HG03575 (cell line): ENCODE measurements at regions not wholly inside any gene's neighbourhood (a gene's known extent, or its start where the extent isn't known, plus 50 kb on each side); places are given as distances from the start of the nearest gene placed in this dataset.

Experiments
- ATAC-seq: cut with Tn5 transposase; IDR thresholded peaks from one replicate; pipeline ENCODE4 v1.9.1; 2021; ENCODE audit not compliant: unreplicated experiment, insufficient number of reproducible peaks, low FRiP score; ENCODE audit errors: extremely low read depth

DNA sequence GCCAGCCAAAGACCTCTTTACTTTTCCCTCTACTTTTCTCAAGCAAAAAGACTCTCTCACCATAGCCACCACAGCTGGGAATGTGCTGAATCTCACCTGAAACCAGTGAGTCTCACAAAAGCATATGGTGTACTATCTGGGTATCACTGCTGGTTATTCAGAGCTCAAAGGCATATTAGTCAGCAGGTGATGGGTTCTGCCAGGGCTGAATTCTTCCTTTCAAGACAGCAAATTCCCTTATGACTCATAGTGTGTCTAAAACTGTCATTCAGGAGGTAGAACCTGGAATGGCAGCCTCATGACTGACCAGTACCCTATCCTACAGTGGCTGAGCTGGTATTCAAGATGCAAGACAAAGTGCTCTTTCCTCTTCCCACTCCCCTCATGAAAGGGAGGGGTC, 2859.1 kb downstream of the PCDH9 start:
- no peak for ATAC-seq

DNA sequence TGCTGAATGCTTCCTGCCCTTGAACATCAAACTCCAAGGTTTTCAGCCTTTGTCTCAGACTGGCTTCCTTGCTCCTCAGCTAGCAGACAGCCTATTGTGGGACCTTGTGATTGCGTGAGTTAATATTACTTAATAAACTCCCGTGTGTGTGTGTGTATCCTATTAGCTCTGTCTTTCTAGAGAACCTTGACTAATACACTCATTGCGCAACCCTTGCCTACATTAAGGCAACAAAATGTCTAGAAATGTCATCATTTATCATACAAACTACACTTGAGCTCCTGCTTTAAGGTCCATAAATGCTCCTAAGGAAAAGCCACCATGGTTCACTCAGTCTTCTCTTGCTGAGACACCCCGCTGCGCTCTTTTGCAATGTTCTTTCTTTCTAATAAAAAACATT, 2861.0 kb downstream of the PCDH9 start:
- no peak for ATAC-seq

DNA sequence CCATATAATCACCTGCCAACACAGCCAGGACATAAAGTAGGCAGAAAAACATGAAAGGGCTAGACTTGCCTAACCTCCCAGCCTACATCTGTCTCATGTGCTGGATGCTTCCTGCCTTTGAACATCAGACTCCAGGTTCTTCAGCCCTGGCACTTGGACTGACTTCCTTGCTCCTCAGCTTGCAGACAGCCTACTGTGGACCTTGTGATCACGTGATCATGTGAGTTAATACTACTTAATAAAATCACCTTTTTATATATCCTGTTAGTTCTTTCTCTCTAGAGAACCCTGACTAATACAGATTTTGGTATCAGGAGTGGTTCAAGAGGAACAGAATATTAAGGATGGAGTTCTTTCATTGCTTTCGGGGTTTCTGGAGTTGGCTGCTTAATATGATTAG, 2867.6 kb downstream of the PCDH9 start:
- no peak for ATAC-seq

DNA sequence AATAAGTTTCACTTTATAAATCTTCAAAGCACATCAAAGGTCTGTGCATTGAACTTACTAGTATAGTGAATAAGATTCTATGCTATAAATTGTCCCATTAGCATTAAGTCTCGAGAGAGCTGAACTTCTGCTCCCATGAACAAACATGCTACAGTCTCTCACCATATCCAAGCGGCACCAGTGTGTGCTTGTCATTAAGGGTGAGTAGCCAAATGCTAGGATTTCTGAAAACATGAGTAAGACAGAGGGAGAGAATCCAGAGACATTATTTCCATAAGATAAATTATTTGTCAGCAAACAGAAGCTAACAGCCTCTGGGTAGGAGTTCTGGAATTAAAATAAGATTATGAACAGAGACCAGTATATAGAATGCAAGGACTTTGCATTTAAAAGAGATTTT, 2882.5 kb downstream of the PCDH9 start:
- ATAC-seq = no peak

DNA sequence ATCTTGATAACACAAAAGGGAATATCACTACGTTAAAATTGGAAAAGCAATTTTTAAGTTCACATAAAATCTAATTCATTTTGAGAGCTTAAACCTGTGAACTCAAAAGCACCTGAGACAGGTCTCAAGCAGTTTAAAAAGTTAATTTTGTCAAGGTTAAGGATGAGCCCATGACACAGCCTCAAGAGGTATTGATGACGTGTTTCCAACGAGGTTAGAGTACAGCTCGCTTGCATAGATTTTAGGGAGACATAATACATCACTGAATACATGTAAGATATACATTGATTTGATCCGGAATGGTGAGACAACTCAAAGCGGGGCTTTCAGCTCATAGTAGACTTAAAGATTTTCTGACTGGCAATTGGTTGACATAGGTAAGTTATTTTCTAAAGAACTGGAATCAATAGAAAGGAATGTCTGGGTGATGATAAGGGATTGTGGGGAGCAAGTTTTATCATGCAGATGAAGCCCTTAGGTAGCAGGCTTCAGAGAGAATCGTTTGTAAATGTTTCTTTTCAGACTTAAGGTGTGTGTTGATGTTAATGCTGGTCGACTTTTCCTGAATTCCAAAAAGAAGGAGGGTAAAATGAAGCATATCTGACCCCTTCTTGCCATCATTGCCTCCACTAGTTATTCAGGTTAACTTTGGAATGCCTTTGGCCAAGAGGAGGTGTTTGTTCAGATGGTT, 2890.6 kb downstream of the PCDH9 start:
- no peak for ATAC-seq

DNA sequence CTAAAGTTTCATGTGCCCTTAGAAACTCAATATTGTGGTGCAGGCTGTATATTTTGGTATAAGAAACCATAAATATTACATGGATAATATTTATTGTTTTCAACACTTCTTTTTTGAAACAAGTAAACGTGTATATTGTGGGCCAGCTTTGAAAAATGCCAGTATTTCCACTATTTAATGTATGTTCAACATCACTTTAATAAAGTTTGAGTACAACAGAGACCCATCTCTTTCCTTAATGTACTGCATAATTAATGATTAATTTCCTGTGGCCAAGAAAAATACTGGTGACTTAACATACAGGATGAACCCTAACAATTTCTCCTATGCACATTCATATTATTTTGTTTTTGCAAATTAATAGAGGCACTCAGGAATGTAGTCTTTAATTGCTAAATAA, 2891.5 kb downstream of the PCDH9 start:
- ATAC-seq = no peak

DNA sequence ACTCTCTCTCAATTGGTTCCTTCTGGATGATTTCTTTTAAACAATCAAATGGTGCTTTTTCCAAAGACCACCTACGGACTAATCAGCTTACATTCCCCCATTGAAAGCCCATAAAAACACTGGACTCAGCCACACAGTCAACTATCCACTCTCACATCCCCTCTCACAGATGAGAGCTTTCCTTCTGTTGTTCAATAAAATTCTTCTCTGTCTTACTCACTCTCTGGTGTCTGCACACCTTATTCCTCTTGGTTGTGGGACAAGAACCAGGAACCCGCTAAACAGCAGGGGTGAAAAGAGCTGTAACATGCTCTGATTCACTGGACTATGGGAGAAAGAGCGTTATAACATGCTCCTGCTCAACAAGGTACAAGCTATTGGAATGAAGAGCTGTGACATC, 2896.2 kb downstream of the PCDH9 start:
- ATAC-seq = no peak

DNA sequence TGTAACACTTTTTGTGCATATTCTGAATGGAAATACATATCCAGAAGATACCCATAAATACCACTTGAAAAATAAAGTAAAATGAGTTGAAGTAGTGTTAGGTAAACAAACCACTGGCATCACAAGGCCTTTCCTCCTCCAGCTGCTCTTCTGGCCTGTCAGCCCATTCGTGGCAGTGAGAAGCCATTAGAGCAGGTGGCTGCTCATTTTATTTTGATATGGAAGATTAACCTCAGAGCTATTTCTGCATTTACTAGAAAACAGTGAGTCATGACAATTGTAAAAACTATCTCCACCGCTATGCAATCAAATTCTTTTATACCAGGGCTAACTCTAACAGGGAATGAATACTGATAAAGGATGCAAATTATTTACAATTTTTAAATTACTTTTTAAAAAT, 2898.1 kb downstream of the PCDH9 start:
- no peak for ATAC-seq

DNA sequence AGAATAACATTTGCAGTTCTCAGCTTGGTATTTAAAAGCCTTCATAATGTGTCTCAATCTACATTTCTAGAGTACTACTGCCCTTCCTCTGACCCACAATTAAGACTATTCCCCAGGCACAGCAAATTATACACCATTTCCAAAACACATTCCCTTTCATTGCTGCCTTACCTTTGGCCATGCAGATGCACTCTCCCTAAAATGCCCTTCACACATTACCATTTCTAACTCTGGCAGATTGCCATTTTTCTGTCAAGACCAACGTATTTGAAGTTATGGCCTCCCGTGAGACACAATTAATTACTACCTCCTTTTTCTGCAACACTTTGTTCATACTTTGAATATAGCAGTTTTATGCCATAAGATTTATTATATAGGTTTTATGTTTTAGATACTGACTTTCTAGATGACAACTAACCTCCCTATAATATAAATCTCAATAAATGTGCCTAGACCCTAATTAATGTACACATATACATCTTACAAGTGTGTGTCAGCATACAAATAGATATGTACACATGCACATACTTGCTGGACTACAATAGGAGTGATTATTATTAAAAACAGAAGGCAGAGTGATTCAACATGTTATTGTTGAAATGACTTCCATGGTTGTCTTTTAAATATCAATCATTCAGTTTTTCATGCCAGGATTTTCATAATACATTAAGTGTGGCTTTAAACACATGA, 2902.5 kb downstream of the PCDH9 start:
- no peak for ATAC-seq

DNA sequence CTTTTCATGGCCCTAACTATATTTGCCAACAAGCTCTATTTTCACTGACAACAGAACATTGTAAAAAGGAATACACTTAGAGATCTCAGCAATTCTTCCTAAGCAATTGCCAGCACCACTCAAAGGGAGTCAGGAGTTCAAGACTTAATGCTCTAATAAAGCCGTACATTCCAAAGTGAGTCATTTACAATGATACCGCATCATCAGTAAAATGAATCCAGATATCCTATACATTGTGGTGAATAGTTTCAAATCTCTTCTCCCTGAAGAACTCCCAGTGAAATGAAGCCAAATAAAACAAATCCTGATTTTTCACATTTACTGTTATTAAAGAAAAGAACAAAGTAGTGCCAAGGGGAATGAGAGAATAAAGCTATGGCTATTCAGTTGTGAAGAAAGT, 2898.7 kb upstream of the PCDH20 start:
- no peak for ATAC-seq

DNA sequence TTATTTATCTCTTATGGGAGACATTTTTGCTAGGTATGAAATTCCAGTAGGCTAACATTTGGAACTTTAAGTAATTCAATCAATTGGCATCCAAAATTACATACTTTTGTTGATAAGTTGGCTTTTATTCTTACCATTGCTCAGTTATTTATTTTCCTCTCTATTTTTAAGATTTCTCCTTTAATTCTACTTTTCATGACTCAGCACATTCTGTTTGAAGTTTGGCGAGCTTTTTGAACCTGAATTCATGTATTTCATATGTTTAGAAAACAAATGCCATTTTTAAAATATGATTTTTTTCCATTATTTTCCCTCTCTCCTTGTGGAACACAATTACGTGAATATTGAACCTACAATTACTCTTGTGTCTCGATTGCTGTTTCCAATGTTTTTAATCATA, 2896.3 kb upstream of the PCDH20 start:
- no peak for ATAC-seq

DNA sequence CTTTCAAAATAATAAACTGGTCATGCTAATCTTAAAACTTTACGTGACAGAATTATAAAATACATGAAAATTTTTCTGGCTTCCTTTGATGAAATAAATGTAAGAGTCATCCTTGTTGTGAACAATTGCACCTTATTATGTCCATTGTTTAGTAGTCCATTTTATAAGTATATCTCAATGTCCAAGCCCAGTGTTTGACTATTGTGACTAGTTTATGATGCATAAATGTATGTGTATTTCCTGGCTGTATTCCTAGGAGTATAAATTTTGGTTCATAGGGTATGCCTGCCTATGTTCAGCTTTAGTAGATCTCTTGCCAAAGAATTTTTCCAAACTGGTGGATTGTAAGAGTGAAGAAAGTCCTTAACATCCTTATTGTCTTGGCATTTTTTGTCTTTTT, 2895.5 kb upstream of the PCDH20 start:
- ATAC-seq = no peak

DNA sequence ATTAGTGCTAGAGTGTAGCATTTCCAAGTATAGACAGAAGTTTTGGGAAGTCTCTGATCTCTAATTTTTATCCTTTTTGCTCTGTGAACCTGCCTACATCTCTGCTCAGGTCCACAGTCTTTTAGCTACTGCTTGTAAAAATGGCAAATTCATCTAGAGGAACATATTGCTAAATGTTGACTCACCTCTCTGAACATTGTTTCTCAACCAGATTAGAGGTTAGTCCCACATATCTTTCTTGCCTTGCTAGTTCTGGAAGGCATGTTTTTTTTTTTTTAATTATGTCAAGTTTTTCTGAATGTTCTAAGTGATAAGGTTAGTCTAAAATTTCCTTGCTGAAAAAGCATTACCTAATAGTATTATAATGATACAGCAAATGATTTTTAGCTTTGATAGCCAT, 2889.6 kb upstream of the PCDH20 start:
- ATAC-seq = no peak

DNA sequence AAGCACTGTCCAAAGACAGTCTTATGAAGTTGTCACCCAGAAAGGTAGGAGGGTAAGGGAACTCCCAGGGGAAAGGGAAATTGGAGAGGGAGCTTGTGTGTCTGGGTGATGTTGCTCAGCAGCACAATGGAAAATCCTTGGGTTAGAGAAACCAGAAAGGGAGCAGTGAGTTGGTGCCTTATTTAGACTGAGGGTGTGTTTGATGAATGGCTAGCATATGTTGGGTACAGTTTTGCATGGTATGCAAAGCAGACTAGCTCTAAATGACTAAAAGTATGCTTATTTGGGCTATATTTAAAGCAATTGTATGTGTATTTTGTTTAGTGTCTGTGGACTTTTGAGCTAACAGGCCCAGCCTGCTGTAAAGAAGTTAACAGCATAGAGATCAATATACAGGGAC, 2884.6 kb upstream of the PCDH20 start:
- no peak for ATAC-seq

DNA sequence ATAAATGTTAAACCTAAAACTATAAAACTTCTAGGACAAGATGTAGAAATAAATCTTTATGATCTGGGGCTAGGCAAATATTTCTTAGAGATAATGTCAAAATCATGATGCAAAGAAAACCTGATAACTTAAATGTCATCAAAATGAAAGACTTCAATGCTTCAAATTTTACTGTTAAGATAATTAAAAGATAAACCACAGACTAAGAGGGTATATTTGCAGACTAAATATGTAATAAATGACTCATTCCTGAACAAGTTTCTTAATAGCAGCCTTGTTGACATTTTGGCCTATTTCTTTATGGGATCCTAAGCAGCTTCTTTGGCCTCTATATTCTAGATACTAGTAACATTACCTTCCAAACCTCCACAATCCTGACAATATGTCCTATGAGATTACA, 2878.3 kb upstream of the PCDH20 start:
- ATAC-seq = no peak

DNA sequence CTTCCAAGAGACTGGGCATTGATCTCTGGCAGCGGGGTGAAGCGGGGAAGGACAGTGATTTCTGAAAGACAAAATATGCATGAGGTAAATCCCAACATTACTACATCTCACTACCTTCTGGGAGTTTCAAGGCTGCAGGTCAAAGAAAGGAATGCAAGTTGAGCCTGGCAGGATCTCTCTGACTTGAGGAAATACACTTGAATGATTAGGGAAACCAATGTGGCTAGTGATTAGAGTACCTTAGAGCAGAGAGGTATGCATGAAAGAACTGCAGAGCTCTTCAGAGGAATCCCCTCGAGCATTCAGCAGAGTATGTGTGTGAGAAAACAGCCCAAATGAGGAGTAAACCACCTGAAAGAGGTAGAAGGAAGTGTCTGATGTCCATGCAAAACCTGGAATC, 2874.1 kb upstream of the PCDH20 start:
- ATAC-seq = no peak

DNA sequence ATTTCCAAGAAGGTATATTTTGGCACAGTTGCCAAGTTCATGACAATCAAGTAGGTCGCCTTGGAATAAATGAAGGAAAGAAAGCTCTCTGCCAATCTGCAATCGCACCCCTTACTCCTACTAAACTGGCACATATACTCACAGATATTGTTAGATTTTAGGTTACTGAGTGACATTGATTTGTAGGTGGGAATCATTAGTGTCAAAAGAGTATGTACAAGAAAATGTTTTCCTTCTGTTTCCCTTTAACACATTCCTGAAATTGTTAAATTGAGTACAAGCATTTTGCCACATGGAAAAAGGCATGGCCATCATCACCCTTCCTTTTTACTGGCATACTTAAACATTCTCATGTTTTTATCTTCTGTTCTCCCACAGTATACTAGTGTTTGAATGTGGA, 2868.3 kb upstream of the PCDH20 start:
- ATAC-seq = no peak

DNA sequence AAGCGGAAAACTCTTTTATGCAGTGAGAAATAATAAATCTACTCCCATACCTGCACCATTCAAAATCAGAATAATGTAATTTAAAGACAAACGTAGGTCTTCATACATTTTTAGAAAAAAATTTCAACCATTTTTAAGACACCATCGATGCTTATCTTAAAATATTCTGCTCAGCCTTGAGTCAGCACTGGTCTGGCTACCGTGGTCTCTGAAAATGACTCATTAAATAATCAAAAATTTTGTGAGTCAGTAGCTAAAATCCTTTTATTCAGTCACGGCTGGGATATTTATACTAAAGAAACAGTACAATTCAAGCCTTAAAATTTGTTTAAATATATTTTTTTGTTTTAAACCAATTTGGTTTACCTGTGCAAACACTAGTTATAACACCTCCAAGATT, 2862.8 kb upstream of the PCDH20 start:
- no peak for ATAC-seq

DNA sequence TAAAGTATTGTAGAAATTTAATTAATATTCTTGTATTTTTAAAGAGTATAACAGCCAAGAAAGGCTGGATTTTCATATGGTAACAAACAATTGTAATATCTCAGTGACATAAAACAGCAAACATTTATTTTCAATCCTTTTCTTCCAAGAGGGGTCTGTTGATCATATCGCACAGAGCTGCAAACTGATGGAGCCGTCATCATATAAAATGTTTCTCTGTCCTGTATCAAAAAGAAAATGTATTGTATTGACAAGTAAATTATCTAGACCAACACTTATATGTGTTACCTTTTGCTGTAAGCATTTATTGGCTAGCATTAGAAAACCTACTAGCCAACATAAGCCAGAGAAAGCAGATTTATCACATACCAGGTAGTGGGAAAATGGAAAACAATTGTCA, 2861.4 kb upstream of the PCDH20 start:
- no peak for ATAC-seq

DNA sequence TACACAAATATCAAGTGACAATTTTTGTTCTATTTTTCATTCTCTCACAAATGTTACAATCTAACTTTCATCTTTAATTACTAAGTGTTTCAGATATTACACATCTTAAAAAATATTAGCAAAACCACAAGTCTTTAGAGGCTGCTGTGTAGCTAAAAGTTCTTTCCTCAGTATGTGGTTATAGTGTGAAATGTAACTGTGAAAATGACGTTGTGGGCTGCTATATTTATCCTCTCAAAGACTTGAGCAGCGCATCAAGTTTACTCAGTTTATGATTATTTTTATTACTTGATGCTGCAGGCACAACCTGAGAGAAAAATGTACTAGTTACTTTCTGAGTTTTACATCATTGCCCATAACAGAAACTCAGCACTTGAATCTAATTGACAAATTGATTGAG, 2860.6 kb upstream of the PCDH20 start:
- no peak for ATAC-seq
